ENCODE measurements at regions not wholly inside any gene's neighbourhood (a gene's known extent, or its start where the extent isn't known, plus 50 kb on each side); places are given as distances from the start of the nearest gene placed in this dataset.

DNA sequence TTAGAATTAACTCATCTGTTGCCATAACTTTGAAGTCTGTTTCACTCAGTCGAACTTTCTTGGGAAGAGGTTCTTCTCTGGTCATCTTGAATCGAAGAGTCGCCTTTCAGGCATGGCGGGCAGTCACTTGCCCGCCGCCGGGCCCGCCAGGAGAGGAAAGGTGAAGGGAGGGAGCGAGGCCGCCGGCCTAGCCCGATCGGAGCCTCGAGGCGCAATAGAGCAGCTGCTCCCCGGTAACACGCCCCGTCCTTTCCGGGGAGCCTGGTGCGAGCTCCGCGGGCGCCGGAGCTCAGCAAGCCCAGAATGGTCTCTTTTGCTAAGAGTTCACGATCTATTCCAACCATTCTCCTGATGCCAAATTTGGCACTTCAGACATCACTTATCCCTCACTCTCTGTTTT, 591.8 kb downstream of the TFAP2B start:
- TF ChIP-seq, protein P1, sequence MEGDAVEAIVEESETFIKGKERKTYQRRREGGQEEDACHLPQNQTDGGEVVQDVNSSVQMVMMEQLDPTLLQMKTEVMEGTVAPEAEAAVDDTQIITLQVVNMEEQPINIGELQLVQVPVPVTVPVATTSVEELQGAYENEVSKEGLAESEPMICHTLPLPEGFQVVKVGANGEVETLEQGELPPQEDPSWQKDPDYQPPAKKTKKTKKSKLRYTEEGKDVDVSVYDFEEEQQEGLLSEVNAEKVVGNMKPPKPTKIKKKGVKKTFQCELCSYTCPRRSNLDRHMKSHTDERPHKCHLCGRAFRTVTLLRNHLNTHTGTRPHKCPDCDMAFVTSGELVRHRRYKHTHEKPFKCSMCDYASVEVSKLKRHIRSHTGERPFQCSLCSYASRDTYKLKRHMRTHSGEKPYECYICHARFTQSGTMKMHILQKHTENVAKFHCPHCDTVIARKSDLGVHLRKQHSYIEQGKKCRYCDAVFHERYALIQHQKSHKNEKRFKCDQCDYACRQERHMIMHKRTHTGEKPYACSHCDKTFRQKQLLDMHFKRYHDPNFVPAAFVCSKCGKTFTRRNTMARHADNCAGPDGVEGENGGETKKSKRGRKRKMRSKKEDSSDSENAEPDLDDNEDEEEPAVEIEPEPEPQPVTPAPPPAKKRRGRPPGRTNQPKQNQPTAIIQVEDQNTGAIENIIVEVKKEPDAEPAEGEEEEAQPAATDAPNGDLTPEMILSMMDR (conservative IDR thresholded peaks at IDR 0.05): no peak
- TF ChIP-seq EZH2 (IDR thresholded peaks at IDR 0.05; ENCODE audit: low read depth): no peak
